ENCODE measurements at regions not wholly inside any gene's neighbourhood (a gene's known extent, or its start where the extent isn't known, plus 50 kb on each side); places are given as distances from the start of the nearest gene placed in this dataset.

DNA sequence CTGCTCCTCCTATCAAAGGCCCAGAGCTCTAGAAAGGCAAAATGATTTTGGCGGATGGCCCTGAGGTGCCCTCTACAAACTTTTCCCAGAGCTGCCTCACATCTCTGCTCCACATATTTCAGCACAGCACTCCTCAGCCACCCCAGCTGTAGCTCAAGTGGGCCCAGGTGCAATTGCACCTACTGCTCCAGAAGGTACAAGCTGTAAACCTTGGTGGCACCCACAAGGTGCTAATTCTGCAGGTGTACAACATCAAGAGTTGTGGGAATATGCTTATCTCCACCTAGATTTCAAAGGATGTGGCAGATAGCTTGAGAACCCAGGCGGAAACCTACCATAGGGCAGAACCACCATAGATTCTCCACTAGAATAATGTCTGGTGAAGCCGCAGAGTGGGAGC is 432.2 kb downstream of the TMEM232 start:
- no peak overlapping the region for H3K27ac ChIP-seq (replicated peaks)
- no peak overlapping the region for H3K4me3 ChIP-seq (replicated peaks; ENCODE audit: insufficient read depth, low read length)
- H3K27me3 ChIP-seq (ENCODE audit: insufficient read depth, poor library complexity, severe bottlenecking), result no peaks in the 10 kb centered on the region
- no peak for TF ChIP-seq GABPA (IDR thresholded peaks at IDR 0.05; ENCODE audit: low read depth)
- TF ChIP-seq, protein P1, sequence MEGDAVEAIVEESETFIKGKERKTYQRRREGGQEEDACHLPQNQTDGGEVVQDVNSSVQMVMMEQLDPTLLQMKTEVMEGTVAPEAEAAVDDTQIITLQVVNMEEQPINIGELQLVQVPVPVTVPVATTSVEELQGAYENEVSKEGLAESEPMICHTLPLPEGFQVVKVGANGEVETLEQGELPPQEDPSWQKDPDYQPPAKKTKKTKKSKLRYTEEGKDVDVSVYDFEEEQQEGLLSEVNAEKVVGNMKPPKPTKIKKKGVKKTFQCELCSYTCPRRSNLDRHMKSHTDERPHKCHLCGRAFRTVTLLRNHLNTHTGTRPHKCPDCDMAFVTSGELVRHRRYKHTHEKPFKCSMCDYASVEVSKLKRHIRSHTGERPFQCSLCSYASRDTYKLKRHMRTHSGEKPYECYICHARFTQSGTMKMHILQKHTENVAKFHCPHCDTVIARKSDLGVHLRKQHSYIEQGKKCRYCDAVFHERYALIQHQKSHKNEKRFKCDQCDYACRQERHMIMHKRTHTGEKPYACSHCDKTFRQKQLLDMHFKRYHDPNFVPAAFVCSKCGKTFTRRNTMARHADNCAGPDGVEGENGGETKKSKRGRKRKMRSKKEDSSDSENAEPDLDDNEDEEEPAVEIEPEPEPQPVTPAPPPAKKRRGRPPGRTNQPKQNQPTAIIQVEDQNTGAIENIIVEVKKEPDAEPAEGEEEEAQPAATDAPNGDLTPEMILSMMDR (IDR thresholded peaks at IDR 0.05; ENCODE audit: insufficient read depth, low read length), result no peak
- no peak for TF ChIP-seq SPI1 (IDR thresholded peaks at IDR 0.05; ENCODE audit: borderline replicate concordance, low read depth)
- TF ChIP-seq, protein P2, sequence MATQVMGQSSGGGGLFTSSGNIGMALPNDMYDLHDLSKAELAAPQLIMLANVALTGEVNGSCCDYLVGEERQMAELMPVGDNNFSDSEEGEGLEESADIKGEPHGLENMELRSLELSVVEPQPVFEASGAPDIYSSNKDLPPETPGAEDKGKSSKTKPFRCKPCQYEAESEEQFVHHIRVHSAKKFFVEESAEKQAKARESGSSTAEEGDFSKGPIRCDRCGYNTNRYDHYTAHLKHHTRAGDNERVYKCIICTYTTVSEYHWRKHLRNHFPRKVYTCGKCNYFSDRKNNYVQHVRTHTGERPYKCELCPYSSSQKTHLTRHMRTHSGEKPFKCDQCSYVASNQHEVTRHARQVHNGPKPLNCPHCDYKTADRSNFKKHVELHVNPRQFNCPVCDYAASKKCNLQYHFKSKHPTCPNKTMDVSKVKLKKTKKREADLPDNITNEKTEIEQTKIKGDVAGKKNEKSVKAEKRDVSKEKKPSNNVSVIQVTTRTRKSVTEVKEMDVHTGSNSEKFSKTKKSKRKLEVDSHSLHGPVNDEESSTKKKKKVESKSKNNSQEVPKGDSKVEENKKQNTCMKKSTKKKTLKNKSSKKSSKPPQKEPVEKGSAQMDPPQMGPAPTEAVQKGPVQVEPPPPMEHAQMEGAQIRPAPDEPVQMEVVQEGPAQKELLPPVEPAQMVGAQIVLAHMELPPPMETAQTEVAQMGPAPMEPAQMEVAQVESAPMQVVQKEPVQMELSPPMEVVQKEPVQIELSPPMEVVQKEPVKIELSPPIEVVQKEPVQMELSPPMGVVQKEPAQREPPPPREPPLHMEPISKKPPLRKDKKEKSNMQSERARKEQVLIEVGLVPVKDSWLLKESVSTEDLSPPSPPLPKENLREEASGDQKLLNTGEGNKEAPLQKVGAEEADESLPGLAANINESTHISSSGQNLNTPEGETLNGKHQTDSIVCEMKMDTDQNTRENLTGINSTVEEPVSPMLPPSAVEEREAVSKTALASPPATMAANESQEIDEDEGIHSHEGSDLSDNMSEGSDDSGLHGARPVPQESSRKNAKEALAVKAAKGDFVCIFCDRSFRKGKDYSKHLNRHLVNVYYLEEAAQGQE (IDR thresholded peaks at IDR 0.05; ENCODE audit: insufficient replicate concordance, low read depth), result no peak
- no peak for TF ChIP-seq POLR2AphosphoS5 (IDR thresholded peaks at IDR 0.05; ENCODE audit: low read depth)
- no peak for DNase-seq (ENCODE audit: low read depth in 1 of 2, low spot score in 1 of 2)

DNA sequence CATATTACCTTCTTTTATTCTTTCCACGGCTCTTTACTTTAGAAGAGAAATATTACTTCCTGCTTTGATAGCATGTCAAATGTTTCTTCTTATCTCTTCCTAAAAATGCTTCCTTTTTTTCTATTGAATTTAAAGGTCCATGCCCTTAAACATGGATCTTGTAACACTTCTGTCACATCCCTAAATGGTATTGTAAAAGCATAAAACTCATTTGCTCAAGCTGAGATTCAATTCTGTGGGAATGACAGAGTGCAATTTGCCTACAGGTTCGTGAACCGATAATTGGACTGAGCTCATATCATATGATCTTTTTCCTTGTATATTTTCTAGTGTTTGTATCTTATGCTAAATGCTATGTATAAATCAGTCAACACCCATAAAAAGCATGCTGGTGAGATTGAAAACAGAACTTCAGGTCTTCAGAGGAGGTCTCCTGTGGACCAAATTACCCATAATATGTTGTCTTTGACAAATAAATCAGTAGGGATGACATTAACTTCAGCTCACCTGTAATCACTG is 429.3 kb downstream of the TMEM232 start:
- TF ChIP-seq POLR2AphosphoS5 (IDR thresholded peaks at IDR 0.05; ENCODE audit: low read depth), result no peak
- TF ChIP-seq, protein P1 (IDR thresholded peaks at IDR 0.05; ENCODE audit: insufficient read depth, low read length), result no peak
- TF ChIP-seq, protein P2 (IDR thresholded peaks at IDR 0.05; ENCODE audit: insufficient replicate concordance, low read depth), result no peak
- TF ChIP-seq SPI1 (IDR thresholded peaks at IDR 0.05; ENCODE audit: borderline replicate concordance, low read depth), result no peak
- TF ChIP-seq GABPA (IDR thresholded peaks at IDR 0.05; ENCODE audit: low read depth), result no peak
- no peak overlapping the region for H3K4me3 ChIP-seq (replicated peaks; ENCODE audit: insufficient read depth, low read length)
- DNase-seq (ENCODE audit: low read depth in 1 of 2, low spot score in 1 of 2), result no peak

DNA sequence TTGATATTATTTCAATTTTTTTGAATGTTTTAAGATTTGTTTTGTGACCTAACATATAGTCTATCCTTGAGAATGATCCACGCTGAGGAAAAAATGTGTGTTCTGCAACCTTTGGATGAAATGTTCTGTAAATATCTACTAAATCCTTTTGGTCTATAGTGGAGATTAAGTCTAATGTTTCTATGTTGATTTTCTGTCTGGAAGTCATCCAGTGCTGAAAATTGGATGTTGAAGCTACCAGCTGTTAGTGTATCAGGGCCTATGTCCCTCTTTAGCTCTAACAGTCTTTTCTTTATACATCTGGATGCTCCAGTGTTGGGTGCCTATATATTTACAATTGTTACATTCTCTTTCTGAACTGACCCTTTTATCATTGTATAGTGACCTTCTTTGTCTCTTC is 422.3 kb downstream of the TMEM232 start:
- DNase-seq (ENCODE audit: low read depth in 1 of 2, low spot score in 1 of 2), result no peak
- H3K27me3 ChIP-seq (ENCODE audit: insufficient read depth, poor library complexity, severe bottlenecking), result no peaks in the 10 kb centered on the region
- H3K27ac ChIP-seq (replicated peaks), result no peak overlapping the region
- TF ChIP-seq, protein P2 (IDR thresholded peaks at IDR 0.05; ENCODE audit: insufficient replicate concordance, low read depth), result no peak
- TF ChIP-seq SPI1 (IDR thresholded peaks at IDR 0.05; ENCODE audit: borderline replicate concordance, low read depth) (no peak), GABPA (IDR thresholded peaks at IDR 0.05; ENCODE audit: low read depth) (no peak), POLR2AphosphoS5 (IDR thresholded peaks at IDR 0.05; ENCODE audit: low read depth) (no peak)
- TF ChIP-seq, protein P1 (IDR thresholded peaks at IDR 0.05; ENCODE audit: insufficient read depth, low read length), result no peak
- no peak overlapping the region for H3K4me3 ChIP-seq (replicated peaks; ENCODE audit: insufficient read depth, low read length)

More for the DNA sequence above, 429.3 kb downstream of the TMEM232 start:
- Histone ChIP-seq H3K27ac (replicated peaks) (no peak overlapping the region), H3K27me3 (ENCODE audit: insufficient read depth, poor library complexity, severe bottlenecking) (no peaks in the 10 kb centered on the region)
